ENCODE measurements at regions not wholly inside any gene's neighbourhood (a gene's known extent, or its start where the extent isn't known, plus 50 kb on each side); places are given as distances from the start of the nearest gene placed in this dataset.

GRCh38 chr13:50577806-50578205, 265.7 kb downstream of the DLEU7 start:
- no peak overlapping the region for H3K9ac ChIP-seq (ENCODE audit: low read depth, low read length)
- no peaks in the 10 kb centered on the region for H3K9me3 ChIP-seq (ENCODE audit: insufficient read depth, low read length, severe bottlenecking)
- H4K20me1 ChIP-seq (ENCODE audit: insufficient read depth, low read length) = no peaks in the 10 kb centered on the region
- DNase-seq (no peak), ATAC-seq (ENCODE audit: insufficient read depth, low read depth) (no peak)
- H3K36me3 ChIP-seq (ENCODE audit: insufficient read depth, low read length) = no peaks in the 10 kb centered on the region
- H3K79me2 ChIP-seq (ENCODE audit: insufficient read depth, low read length) = no peaks in the 10 kb centered on the region
- no peak overlapping the region for H3K4me2 ChIP-seq (ENCODE audit: insufficient read depth, low read length)
- no peaks in the 10 kb centered on the region for H3K4me1 ChIP-seq (ENCODE audit: insufficient read depth, low read length)
- H2AFZ ChIP-seq (ENCODE audit: low read depth, low read length) = no peak overlapping the region
- TF ChIP-seq CTCF (IDR thresholded peaks at IDR 0.05; ENCODE audit: borderline replicate concordance, extremely low read depth, low read length, poor library complexity, severe bottlenecking) = no peak
- no peak for TF ChIP-seq EZH2 (IDR thresholded peaks at IDR 0.05; ENCODE audit: borderline replicate concordance, low read depth, low read length, severe bottlenecking)
- H3K27me3 ChIP-seq (ENCODE audit: insufficient read depth, low read length, poor library complexity) = no peaks in the 10 kb centered on the region
- no peak overlapping the region for H3K4me3 ChIP-seq (ENCODE audit: low read depth in 1 of 2, low read length in 2 of 2)
- H3K27ac ChIP-seq (ENCODE audit: low read length) = no peak overlapping the region

- H4K20me1 ChIP-seq (ENCODE audit: insufficient read depth, low read length) = no peaks in the 10 kb centered on the region
- no peak overlapping the region for H3K27ac ChIP-seq (ENCODE audit: low read length)
Observed at GRCh38 chr13:50580684-50581305, 262.7 kb downstream of the DLEU7 start.

GRCh38 chr13:50581586-50582196, 261.8 kb downstream of the DLEU7 start:
- no peak overlapping the region for H2AFZ ChIP-seq (ENCODE audit: low read depth, low read length)
- no peak overlapping the region for H3K4me3 ChIP-seq (ENCODE audit: low read depth in 1 of 2, low read length in 2 of 2)
- DNase-seq (no peak), ATAC-seq (ENCODE audit: insufficient read depth, low read depth) (no peak)
- H3K79me2 ChIP-seq (ENCODE audit: insufficient read depth, low read length) = no peaks in the 10 kb centered on the region
- peaks cover 3% of the 10 kb centered on the region for H3K4me1 ChIP-seq (ENCODE audit: insufficient read depth, low read length)
- H3K36me3 ChIP-seq (ENCODE audit: insufficient read depth, low read length) = no peaks in the 10 kb centered on the region
- H3K4me2 ChIP-seq (ENCODE audit: insufficient read depth, low read length) = no peak overlapping the region
- H3K9me3 ChIP-seq (ENCODE audit: insufficient read depth, low read length, severe bottlenecking) = no peaks in the 10 kb centered on the region
- TF ChIP-seq CTCF (IDR thresholded peaks at IDR 0.05; ENCODE audit: borderline replicate concordance, extremely low read depth, low read length, poor library complexity, severe bottlenecking) (no peak), EZH2 (IDR thresholded peaks at IDR 0.05; ENCODE audit: borderline replicate concordance, low read depth, low read length, severe bottlenecking) (no peak)
- H3K27me3 ChIP-seq (ENCODE audit: insufficient read depth, low read length, poor library complexity) = no peaks in the 10 kb centered on the region
- no peak overlapping the region for H3K9ac ChIP-seq (ENCODE audit: low read depth, low read length)
- no peaks in the 10 kb centered on the region for H4K20me1 ChIP-seq (ENCODE audit: insufficient read depth, low read length)
- no peak overlapping the region for H3K27ac ChIP-seq (ENCODE audit: low read length)

More at GRCh38 chr13:50580684-50581305, 262.7 kb downstream of the DLEU7 start:
- H3K4me2 ChIP-seq (ENCODE audit: insufficient read depth, low read length) = no peak overlapping the region
- no peaks in the 10 kb centered on the region for H3K36me3 ChIP-seq (ENCODE audit: insufficient read depth, low read length)
- no peak for TF ChIP-seq EZH2 (IDR thresholded peaks at IDR 0.05; ENCODE audit: borderline replicate concordance, low read depth, low read length, severe bottlenecking)
- no peak overlapping the region for H2AFZ ChIP-seq (ENCODE audit: low read depth, low read length)
- DNase-seq (no peak), ATAC-seq (ENCODE audit: insufficient read depth, low read depth) (no peak)
- H3K79me2 ChIP-seq (ENCODE audit: insufficient read depth, low read length) = no peaks in the 10 kb centered on the region
- no peak overlapping the region for H3K4me3 ChIP-seq (ENCODE audit: low read depth in 1 of 2, low read length in 2 of 2)
- no peaks in the 10 kb centered on the region for H3K9me3 ChIP-seq (ENCODE audit: insufficient read depth, low read length, severe bottlenecking)
- no peaks in the 10 kb centered on the region for H3K4me1 ChIP-seq (ENCODE audit: insufficient read depth, low read length)
- H3K9ac ChIP-seq (ENCODE audit: low read depth, low read length) = no peak overlapping the region
- no peaks in the 10 kb centered on the region for H3K27me3 ChIP-seq (ENCODE audit: insufficient read depth, low read length, poor library complexity)

GRCh38 chr13:50584856-50585580, 258.5 kb downstream of the DLEU7 start:
- no peaks in the 10 kb centered on the region for H3K79me2 ChIP-seq (ENCODE audit: insufficient read depth, low read length)
- H3K36me3 ChIP-seq (ENCODE audit: insufficient read depth, low read length) = no peaks in the 10 kb centered on the region
- no peak overlapping the region for H3K4me2 ChIP-seq (ENCODE audit: insufficient read depth, low read length)
- H4K20me1 ChIP-seq (ENCODE audit: insufficient read depth, low read length) = no peaks in the 10 kb centered on the region
- H3K9ac ChIP-seq (ENCODE audit: low read depth, low read length) = no peak overlapping the region
- H3K27ac ChIP-seq (ENCODE audit: low read length) = no peak overlapping the region
- H3K9me3 ChIP-seq (ENCODE audit: insufficient read depth, low read length, severe bottlenecking) = no peaks in the 10 kb centered on the region
- peaks cover 36% of the 10 kb centered on the region for H3K4me1 ChIP-seq (ENCODE audit: insufficient read depth, low read length)
- no peak overlapping the region for H2AFZ ChIP-seq (ENCODE audit: low read depth, low read length)
- DNase-seq = no peak
- no peak overlapping the region for H3K4me3 ChIP-seq (ENCODE audit: low read depth in 1 of 2, low read length in 2 of 2)
- ATAC-seq (ENCODE audit: insufficient read depth, low read depth) = no peak
- no peaks in the 10 kb centered on the region for H3K27me3 ChIP-seq (ENCODE audit: insufficient read depth, low read length, poor library complexity)
- no peak for TF ChIP-seq CTCF (IDR thresholded peaks at IDR 0.05; ENCODE audit: borderline replicate concordance, extremely low read depth, low read length, poor library complexity, severe bottlenecking)
- no peak for TF ChIP-seq EZH2 (IDR thresholded peaks at IDR 0.05; ENCODE audit: borderline replicate concordance, low read depth, low read length, severe bottlenecking)
